ENCODE measurements at regions not wholly inside any gene's neighbourhood (a gene's known extent, or its start where the extent isn't known, plus 50 kb on each side); places are given as distances from the start of the nearest gene placed in this dataset.

DNA sequence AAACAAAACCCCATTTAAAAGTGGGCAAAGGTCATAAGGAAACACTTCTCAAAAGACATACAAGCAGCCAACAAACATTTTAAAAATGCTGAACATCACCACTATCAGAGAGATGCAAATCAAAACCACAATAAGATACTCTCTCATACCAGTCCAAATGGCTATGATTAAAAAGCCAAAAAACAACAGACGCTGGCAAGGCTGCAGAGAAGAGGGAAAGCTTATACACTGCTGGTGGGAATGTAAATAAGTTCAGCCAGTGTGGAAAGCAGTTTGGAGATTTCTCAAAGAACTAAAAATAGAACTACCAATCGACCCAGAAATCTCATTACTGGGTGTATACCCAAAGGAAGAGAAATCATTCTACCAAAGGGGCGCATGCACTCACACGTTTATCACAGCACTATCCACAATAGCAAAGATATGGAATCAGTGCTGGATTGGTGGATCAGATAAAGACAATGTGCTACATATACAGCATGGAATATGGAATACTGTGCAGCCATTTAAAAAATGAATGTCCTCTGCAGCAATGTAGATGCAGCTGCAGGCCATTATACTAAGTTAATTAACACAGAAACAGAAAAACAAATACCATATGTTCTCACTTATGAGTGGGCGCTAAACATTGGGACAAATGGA, 102.1 kb upstream of the DAAM1 start:
- TF ChIP-seq CTCF (IDR thresholded peaks at IDR 0.05; ENCODE audit: low read depth, low read length, missing control alignments) = no peak
- no peak overlapping the region for H3K4me3 ChIP-seq (replicated peaks; ENCODE audit: low read depth, low read length)
- DNase-seq (ENCODE audit: extremely low read depth, low read depth) = no peak

- DNase-seq (ENCODE audit: extremely low read depth, low read depth) = no peak
- TF ChIP-seq CTCF (IDR thresholded peaks at IDR 0.05; ENCODE audit: low read depth, low read length, missing control alignments) = no peak
- H3K4me3 ChIP-seq (replicated peaks; ENCODE audit: low read depth, low read length) = no peak overlapping the region
These were observed 101.2 kb upstream of the DAAM1 start for GRCh38 chr14:59087240-59087639.

DNA sequence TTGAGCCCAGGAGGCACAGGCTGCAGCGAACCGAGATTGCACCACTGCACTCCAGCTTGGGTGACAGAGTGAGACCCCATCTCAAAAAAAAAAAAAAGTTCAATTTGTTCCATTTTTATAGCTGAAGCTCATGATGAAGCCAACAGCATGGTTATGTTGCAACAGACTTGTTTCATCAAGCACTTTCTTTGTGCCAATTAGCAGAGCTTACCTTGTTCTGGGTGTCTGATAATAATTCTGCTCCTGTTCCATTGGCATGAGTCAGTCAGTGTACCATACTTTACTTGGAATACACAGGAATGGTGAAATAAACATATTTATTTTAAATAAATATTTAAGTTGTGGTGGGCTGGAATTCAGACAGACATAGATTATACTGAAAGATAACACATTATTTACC, 100.8 kb upstream of the DAAM1 start:
- no peak for DNase-seq (ENCODE audit: extremely low read depth, low read depth)
- no peak for TF ChIP-seq CTCF (IDR thresholded peaks at IDR 0.05; ENCODE audit: low read depth, low read length, missing control alignments)
- H3K4me3 ChIP-seq (replicated peaks; ENCODE audit: low read depth, low read length) = no peak overlapping the region

DNA sequence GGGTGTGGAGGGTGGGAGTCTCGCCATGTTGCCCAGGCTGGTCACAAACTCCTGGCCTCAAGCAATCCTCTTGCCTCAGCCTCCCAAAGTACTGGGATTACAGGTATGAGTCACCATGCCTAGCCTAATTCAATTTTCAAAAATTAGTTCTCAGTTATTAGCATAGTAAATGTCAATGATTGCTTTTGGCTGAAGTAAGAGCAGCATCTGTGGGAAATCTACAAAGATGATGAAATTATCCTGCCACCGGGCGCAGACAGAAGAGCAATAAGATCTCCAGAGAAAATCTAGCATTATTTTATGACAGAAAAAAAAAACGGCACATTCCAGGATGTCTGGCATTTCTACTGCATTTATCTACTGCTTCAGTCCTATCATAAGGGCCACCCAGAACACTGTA, 97.9 kb upstream of the DAAM1 start:
- no peak for TF ChIP-seq CTCF (IDR thresholded peaks at IDR 0.05; ENCODE audit: low read depth, low read length, missing control alignments)
- DNase-seq (ENCODE audit: extremely low read depth, low read depth) = no peak
- no peak overlapping the region for H3K4me3 ChIP-seq (replicated peaks; ENCODE audit: low read depth, low read length)

DNA sequence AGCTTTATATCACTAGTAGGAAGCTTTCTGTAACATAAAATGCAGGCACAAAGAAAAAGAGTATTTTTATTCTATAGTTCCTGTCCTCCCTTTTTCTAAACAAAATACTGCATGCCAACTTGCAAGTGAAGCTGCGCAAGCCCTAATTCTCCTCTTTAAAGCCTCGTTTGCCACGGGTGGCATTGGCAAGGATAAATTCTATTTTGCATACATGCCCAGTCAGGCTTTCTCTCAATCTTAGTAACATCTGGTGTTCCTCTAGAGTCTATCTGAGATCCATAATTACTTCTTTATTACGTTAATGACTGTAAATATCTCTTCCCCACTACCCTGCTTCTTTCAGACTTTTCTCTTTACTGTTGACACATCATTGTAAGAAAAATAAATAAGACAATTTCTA, 97.1 kb upstream of the DAAM1 start:
- no peak overlapping the region for H3K4me3 ChIP-seq (replicated peaks; ENCODE audit: low read depth, low read length)
- no peak for TF ChIP-seq CTCF (IDR thresholded peaks at IDR 0.05; ENCODE audit: low read depth, low read length, missing control alignments)
- no peak for DNase-seq (ENCODE audit: extremely low read depth, low read depth)

- no peak for DNase-seq (ENCODE audit: extremely low read depth, low read depth)
- H3K4me3 ChIP-seq (replicated peaks; ENCODE audit: low read depth, low read length) = no peak overlapping the region
- TF ChIP-seq CTCF (IDR thresholded peaks at IDR 0.05; ENCODE audit: low read depth, low read length, missing control alignments) = no peak
These were observed 96.5 kb upstream of the DAAM1 start for GRCh38 chr14:59091976-59092375.

DNA sequence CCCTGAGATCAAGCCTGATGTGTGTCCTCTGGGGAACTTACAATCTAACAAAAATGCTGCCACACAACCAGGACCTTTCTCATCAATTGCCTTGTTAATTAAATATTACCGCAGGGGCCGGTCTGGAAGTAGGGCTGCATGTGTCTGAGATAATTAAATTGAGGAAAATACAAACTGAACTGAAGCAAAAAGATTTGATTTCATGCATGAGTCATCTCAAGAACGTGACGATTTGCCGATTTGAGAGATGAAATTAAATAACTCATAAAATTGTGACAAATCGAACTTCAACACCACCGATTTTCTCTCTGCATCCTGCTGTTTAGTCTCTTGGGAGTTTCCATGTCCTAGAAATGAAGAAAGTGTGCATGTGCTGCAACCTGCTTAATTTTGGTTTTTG, 94.6 kb upstream of the DAAM1 start:
- TF ChIP-seq CTCF (IDR thresholded peaks at IDR 0.05; ENCODE audit: low read depth, low read length, missing control alignments) = no peak
- DNase-seq (ENCODE audit: extremely low read depth, low read depth) = no peak
- H3K4me3 ChIP-seq (replicated peaks; ENCODE audit: low read depth, low read length) = no peak overlapping the region
